ENCODE measurements at regions not wholly inside any gene's neighbourhood (a gene's known extent, or its start where the extent isn't known, plus 50 kb on each side); places are given as distances from the start of the nearest gene placed in this dataset.

GRCh38 chr16:86216591-86216990 is 293.7 kb upstream of the FOXF1 start:
- TF ChIP-seq EP300 (IDR thresholded peaks at IDR 0.05) = no peak
- TF ChIP-seq POLR2AphosphoS5 (IDR thresholded peaks at IDR 0.05) = no peak
- no peak for TF ChIP-seq CTCF (IDR thresholded peaks at IDR 0.05)
- no peak for TF ChIP-seq POLR2A (IDR thresholded peaks at IDR 0.05)
